Natural killer cell (primary cell): ENCODE measurements at regions not wholly inside any gene's neighbourhood (a gene's known extent, or its start where the extent isn't known, plus 50 kb on each side); places are given as distances from the start of the nearest gene placed in this dataset.

ENCODE experiments used
- ATAC-seq, 3 donors: fragments of 150-1000 bp in 2 of 3; fragments of 200-7000 bp in 1 of 3; cut with Tn5 transposase; 1 replicate in 1 of 3; 2 replicates in 2 of 3; pipeline ENCODE4 v1.10.0; 2021; ENCODE audit warnings: mild to moderate bottlenecking in 2 of 3, moderate library complexity in 2 of 3
- DNase-seq, 2 donors: peaks; one replicate each; pipeline versions ENCODE4 v3.0.0 to v3.0.0-alpha.2; 2013 to 2021; ENCODE audit warnings: mixed read lengths in 1 of 2
- H3K27ac ChIP-seq: one replicate; pipeline ENCODE4 v1.5.1; 2013; ENCODE audit warnings: mild to moderate bottlenecking, low read length
- H3K27me3 ChIP-seq: one replicate; pipeline ENCODE4 v1.6.1; 2013; ENCODE audit warnings: low read length; ENCODE audit not compliant: control insufficient read depth, insufficient read depth
- H3K36me3 ChIP-seq: one replicate; pipeline ENCODE4 v1.6.1; 2013; ENCODE audit warnings: low read length; ENCODE audit not compliant: control insufficient read depth, insufficient read depth
- H3K4me1 ChIP-seq: one replicate; pipeline ENCODE4 v1.6.1; 2013; ENCODE audit warnings: low read length; ENCODE audit not compliant: control insufficient read depth, insufficient read depth
- H3K4me3 ChIP-seq: one replicate; pipeline ENCODE4 v1.5.1; 2013; ENCODE audit warnings: low read length
- H3K9me3 ChIP-seq: one replicate; pipeline ENCODE4 v1.6.1; 2013; ENCODE audit warnings: low read length; ENCODE audit not compliant: control insufficient read depth, insufficient read depth
- H3K27ac Mint-ChIP-seq, 2 donors: one replicate each; pipeline ENCODE4 v1.8.0; 2022; ENCODE audit warnings: mild to moderate bottlenecking in 2 of 2, mixed read lengths in 2 of 2, moderate library complexity in 1 of 2
- H3K27me3 Mint-ChIP-seq, 2 donors: one replicate each; pipeline ENCODE4 v1.8.0; 2022; ENCODE audit warnings: low read depth in 2 of 2, mixed read lengths in 2 of 2
- H3K36me3 Mint-ChIP-seq: one replicate; pipeline ENCODE4 v1.8.0; 2022; ENCODE audit warnings: mixed read lengths
- H3K4me1 Mint-ChIP-seq, 2 donors: one replicate each; pipeline ENCODE4 v1.8.0; 2022; ENCODE audit warnings: mixed read lengths in 2 of 2
- H3K4me3 Mint-ChIP-seq: one replicate; pipeline ENCODE4 v1.8.0; 2022; ENCODE audit warnings: mild to moderate bottlenecking, moderate library complexity, mixed read lengths
- H3K9me3 Mint-ChIP-seq, 2 donors: one replicate each; pipeline ENCODE4 v1.8.0; 2022; ENCODE audit warnings: mixed read lengths in 2 of 2
- CTCF ChIP-seq: fragments of 200-600 bp; IDR thresholded peaks from one replicate; pipeline ENCODE4 v1.8.0; 2022; ENCODE audit warnings: antibody characterized with exemption
- WGBS: methylation state at CpG from one replicate; pipeline ENCODE4 v1.1.7; 2013; ENCODE audit warnings: missing lambda C conversion rate; ENCODE audit not compliant: insufficient coverage; 5-methylcytosine and 5-hydroxymethylcytosine counted together
- intact Hi-C: fragments of 100-400 bp; cut with micrococcal nuclease; formaldehyde crosslinking; loops from one replicate; pipeline ENCODE4 v1.14.2; 2022

- no peak overlapping the region for H3K27ac Mint-ChIP-seq
- 92% methylated on average over 6 of the region's 6 CpGs for WGBS
- H3K4me1 Mint-ChIP-seq: no peaks in the 10 kb centered on the region
- intact Hi-C loops: no loop called here
- Histone ChIP-seq H3K9me3 (no peaks in the 10 kb centered on the region), H3K4me1 (no peaks in the 10 kb centered on the region), H3K27ac (no peak overlapping the region), H3K4me3 (no peak overlapping the region), H3K36me3 (no peaks in the 10 kb centered on the region), H3K27me3 (no peaks in the 10 kb centered on the region)
- H3K9me3 Mint-ChIP-seq: no peaks in the 10 kb centered on the region
- DNase-seq (no peak), ATAC-seq (no peak)
- H3K36me3 Mint-ChIP-seq: no peaks in the 10 kb centered on the region
- H3K27me3 Mint-ChIP-seq: peaks cover 0 to 6% of the 10 kb centered on the region in 2 donors
- H3K4me3 Mint-ChIP-seq: no peak overlapping the region
- TF ChIP-seq CTCF: no peak
These were observed 311.6 kb upstream of the RASGRP1 start for GRCh38 chr15:38876211-38876610.

GRCh38 chr15:38876621-38877020, 312.0 kb upstream of the RASGRP1 start:
- no peak overlapping the region for H3K27ac ChIP-seq
- H3K4me3 ChIP-seq: no peak overlapping the region
- Mint-ChIP-seq H3K9me3 (no peaks in the 10 kb centered on the region), H3K4me1 (no peaks in the 10 kb centered on the region), H3K36me3 (no peaks in the 10 kb centered on the region), H3K27me3 (peaks cover 0 to 6% of the 10 kb centered on the region in 2 donors), H3K27ac (no peak overlapping the region), H3K4me3 (no peak overlapping the region)
- no peaks in the 10 kb centered on the region for H3K27me3 ChIP-seq
- no peak for TF ChIP-seq CTCF
- DNase-seq (no peak), ATAC-seq (no peak)
- H3K9me3 ChIP-seq: no peaks in the 10 kb centered on the region
- intact Hi-C loops: no loop called here
- H3K4me1 ChIP-seq: no peaks in the 10 kb centered on the region
- 77% methylated on average over 3 of the region's 3 CpGs for WGBS
- no peaks in the 10 kb centered on the region for H3K36me3 ChIP-seq

GRCh38 chr15:38877471-38877870, 312.9 kb upstream of the RASGRP1 start:
- Histone ChIP-seq H3K27ac (no peak overlapping the region), H3K27me3 (no peaks in the 10 kb centered on the region), H3K9me3 (no peaks in the 10 kb centered on the region), H3K4me3 (no peak overlapping the region), H3K4me1 (no peaks in the 10 kb centered on the region), H3K36me3 (no peaks in the 10 kb centered on the region)
- peaks cover 0 to 6% of the 10 kb centered on the region in 2 donors for H3K27me3 Mint-ChIP-seq
- no peaks in the 10 kb centered on the region for H3K36me3 Mint-ChIP-seq
- no peak overlapping the region for H3K4me3 Mint-ChIP-seq
- no peak overlapping the region for H3K27ac Mint-ChIP-seq
- DNase-seq (no peak), ATAC-seq (no peak)
- intact Hi-C loops: no loop called here
- WGBS: 88% methylated on average over 4 of the region's 4 CpGs
- TF ChIP-seq CTCF: no peak
- no peaks in the 10 kb centered on the region for H3K9me3 Mint-ChIP-seq
- H3K4me1 Mint-ChIP-seq: no peaks in the 10 kb centered on the region

- no peaks in the 10 kb centered on the region for H3K9me3 Mint-ChIP-seq
- Histone ChIP-seq H3K36me3 (no peaks in the 10 kb centered on the region), H3K4me1 (no peaks in the 10 kb centered on the region), H3K4me3 (no peak overlapping the region), H3K27ac (no peak overlapping the region), H3K27me3 (no peaks in the 10 kb centered on the region), H3K9me3 (no peaks in the 10 kb centered on the region)
- H3K36me3 Mint-ChIP-seq: no peaks in the 10 kb centered on the region
- peaks cover 0 to 8% of the 10 kb centered on the region in 2 donors for H3K27me3 Mint-ChIP-seq
- intact Hi-C loops: no loop called here
- no peak overlapping the region for H3K4me3 Mint-ChIP-seq
- no peaks in the 10 kb centered on the region for H3K4me1 Mint-ChIP-seq
- DNase-seq: no peak
- no peak for ATAC-seq
- no peak for TF ChIP-seq CTCF
- no peak overlapping the region for H3K27ac Mint-ChIP-seq
These were observed 313.4 kb upstream of the RASGRP1 start for GRCh38 chr15:38878026-38878425.
